A549 (cell line): ENCODE measurements at regions not wholly inside any gene's neighbourhood (a gene's known extent, or its start where the extent isn't known, plus 50 kb on each side); places are given as distances from the start of the nearest gene placed in this dataset.

ENCODE experiments used
- CTCF ChIP-seq: fragments of >200 bp; sonication (Bioruptor Twin); formaldehyde crosslinking; IDR thresholded peaks from 3 replicates; pipeline ENCODE4 v1.5.1; 2016
- ELK1 ChIP-seq: fragments of 150-350 bp; IDR thresholded peaks from 2 replicates; pipeline ENCODE4 v1.6.1; 2014; ENCODE audit warnings: low read depth, mild to moderate bottlenecking, low read length
- RARB ChIP-seq: fragments of 250-450 bp; sonication (Bioruptor Pico); IDR thresholded peaks from 2 replicates; pipeline ENCODE4 v1.8.0; 2021; ENCODE audit warnings: mild to moderate bottlenecking, moderate library complexity
- TP53 ChIP-seq: fragments of 250-450 bp; sonication (Bioruptor Pico); IDR thresholded peaks from 2 replicates; pipeline ENCODE4 v1.5.0; 2021; ENCODE audit warnings: mild to moderate bottlenecking, moderate library complexity
- ZFP36 ChIP-seq: fragments of 450-650 bp; IDR thresholded peaks from 2 replicates; pipeline ENCODE4 v1.6.1; 2014; ENCODE audit warnings: borderline replicate concordance; ENCODE audit not compliant: partially characterized antibody

- TF ChIP-seq RARB (CRISPR knock-in tag): no peak
- TF ChIP-seq ELK1: no peak
- TF ChIP-seq ZFP36: no peak
- no peak for TF ChIP-seq CTCF
- TF ChIP-seq TP53 (CRISPR knock-in tag): no peak
Measured at GRCh38 chr11:134571301-134571700, 159.3 kb upstream of the B3GAT1 start.
